ENCODE measurements at regions not wholly inside any gene's neighbourhood (a gene's known extent, or its start where the extent isn't known, plus 50 kb on each side); places are given as distances from the start of the nearest gene placed in this dataset.

GRCh38 chr4:106512706-106513105 is 144.1 kb upstream of the GIMD1 start:
- DNase-seq (ENCODE audit: low read depth), result no peak
- H3K4me3 ChIP-seq (ENCODE audit: control insufficient read depth, low read depth, low read length), result no peak overlapping the region
- TF ChIP-seq, protein P1, sequence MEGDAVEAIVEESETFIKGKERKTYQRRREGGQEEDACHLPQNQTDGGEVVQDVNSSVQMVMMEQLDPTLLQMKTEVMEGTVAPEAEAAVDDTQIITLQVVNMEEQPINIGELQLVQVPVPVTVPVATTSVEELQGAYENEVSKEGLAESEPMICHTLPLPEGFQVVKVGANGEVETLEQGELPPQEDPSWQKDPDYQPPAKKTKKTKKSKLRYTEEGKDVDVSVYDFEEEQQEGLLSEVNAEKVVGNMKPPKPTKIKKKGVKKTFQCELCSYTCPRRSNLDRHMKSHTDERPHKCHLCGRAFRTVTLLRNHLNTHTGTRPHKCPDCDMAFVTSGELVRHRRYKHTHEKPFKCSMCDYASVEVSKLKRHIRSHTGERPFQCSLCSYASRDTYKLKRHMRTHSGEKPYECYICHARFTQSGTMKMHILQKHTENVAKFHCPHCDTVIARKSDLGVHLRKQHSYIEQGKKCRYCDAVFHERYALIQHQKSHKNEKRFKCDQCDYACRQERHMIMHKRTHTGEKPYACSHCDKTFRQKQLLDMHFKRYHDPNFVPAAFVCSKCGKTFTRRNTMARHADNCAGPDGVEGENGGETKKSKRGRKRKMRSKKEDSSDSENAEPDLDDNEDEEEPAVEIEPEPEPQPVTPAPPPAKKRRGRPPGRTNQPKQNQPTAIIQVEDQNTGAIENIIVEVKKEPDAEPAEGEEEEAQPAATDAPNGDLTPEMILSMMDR (IDR thresholded peaks at IDR 0.05; ENCODE audit: control insufficient read depth, insufficient read depth, low read depth, low read length, missing control alignments), result no peak

GRCh38 chr4:106507440-106507839 is 138.9 kb upstream of the GIMD1 start:
- no peak overlapping the region for H3K4me3 ChIP-seq (ENCODE audit: control insufficient read depth, low read depth, low read length)
- no peak for DNase-seq (ENCODE audit: low read depth)
- TF ChIP-seq, protein P1 (IDR thresholded peaks at IDR 0.05; ENCODE audit: control insufficient read depth, insufficient read depth, low read depth, low read length, missing control alignments), result no peak

GRCh38 chr4:106503116-106504050 is 134.8 kb upstream of the GIMD1 start:
- no peak overlapping the region for H3K4me3 ChIP-seq (ENCODE audit: control insufficient read depth, low read depth, low read length)
- no peak for DNase-seq (ENCODE audit: low read depth)
- TF ChIP-seq, protein P1 (IDR thresholded peaks at IDR 0.05; ENCODE audit: control insufficient read depth, insufficient read depth, low read depth, low read length, missing control alignments), result no peak

DNA sequence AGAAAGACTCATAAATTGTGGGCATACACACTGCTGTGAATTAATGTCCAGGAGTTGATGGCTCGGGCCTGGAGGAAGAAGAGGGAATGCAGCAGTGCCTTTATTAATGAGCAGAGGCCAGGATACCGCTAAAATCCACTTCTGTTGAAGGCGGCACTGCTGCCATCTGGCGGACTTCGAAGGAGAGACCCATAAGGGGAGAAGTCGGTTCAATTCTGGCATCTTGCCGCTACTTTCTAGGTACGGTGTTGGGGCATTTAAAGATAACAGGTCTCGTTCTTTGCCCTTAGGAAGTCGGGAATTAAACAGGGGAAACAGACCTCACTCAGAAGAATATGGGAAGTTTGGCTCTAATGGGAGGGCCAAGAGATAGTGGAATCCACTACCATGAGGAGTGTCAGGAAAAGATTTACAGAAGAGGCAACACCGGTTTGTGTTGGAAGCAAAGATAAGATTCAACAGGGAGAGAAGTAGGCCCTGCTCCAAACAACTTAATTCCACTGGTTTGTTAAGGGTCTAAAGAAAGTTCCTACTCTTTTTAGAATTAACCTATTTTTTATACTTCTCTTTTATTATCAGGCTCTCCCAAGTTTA is 133.6 kb upstream of the GIMD1 start:
- TF ChIP-seq, protein P1 (IDR thresholded peaks at IDR 0.05; ENCODE audit: control insufficient read depth, insufficient read depth, low read depth, low read length, missing control alignments), result peak; percentile 13
- no peak overlapping the region for H3K4me3 ChIP-seq (ENCODE audit: control insufficient read depth, low read depth, low read length)
- no peak for DNase-seq (ENCODE audit: low read depth)

GRCh38 chr4:106497271-106497670 is 128.7 kb upstream of the GIMD1 start:
- TF ChIP-seq, protein P1 (IDR thresholded peaks at IDR 0.05; ENCODE audit: control insufficient read depth, insufficient read depth, low read depth, low read length, missing control alignments), result no peak
- peak; percentile 27 for DNase-seq (ENCODE audit: low read depth)
- no peak overlapping the region for H3K4me3 ChIP-seq (ENCODE audit: control insufficient read depth, low read depth, low read length)

DNA sequence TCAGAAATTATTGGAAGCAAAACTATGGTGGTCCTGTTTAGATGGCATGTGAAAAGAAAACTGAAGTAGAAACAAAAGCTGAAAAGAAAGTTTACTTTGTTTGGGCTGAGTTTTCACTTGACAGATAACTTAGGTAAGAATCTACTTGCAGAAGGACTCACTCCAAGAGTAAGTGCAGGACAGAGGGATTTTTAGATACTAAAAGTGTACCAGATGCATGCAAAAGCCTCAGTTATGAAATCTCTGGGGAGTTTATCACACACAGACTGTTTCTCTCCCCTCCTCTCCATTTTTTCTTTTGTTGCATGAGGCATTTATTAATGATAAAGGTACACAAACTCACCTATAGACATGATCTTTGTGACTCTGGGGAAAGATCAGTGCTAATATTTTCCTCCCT is 127.5 kb upstream of the GIMD1 start:
- TF ChIP-seq, protein P1 (IDR thresholded peaks at IDR 0.05; ENCODE audit: control insufficient read depth, insufficient read depth, low read depth, low read length, missing control alignments), result no peak
- no peak overlapping the region for H3K4me3 ChIP-seq (ENCODE audit: control insufficient read depth, low read depth, low read length)
- no peak for DNase-seq (ENCODE audit: low read depth)
